ENCODE measurements at regions not wholly inside any gene's neighbourhood (a gene's known extent, or its start where the extent isn't known, plus 50 kb on each side); places are given as distances from the start of the nearest gene placed in this dataset.

DNA sequence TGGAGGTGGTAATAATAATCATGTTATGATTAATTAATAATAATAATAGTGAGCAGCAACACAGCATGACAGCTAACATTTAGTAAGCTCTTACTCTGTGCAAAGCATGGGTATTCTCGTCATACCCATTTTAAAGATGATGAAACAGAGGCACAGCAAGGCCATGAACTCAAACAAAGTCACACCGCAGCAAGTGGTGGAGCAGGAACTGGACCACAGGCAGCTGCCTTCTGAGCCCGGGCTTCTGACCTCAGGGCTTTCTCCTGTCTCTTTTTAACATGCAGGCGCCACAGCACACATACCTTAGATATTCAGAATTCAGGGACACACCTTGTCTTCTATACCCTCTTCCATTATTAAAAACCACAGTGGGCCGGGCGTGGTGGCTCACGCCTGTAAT is 50.7 kb upstream of the SPATA12 start:
- TF ChIP-seq, protein P1, sequence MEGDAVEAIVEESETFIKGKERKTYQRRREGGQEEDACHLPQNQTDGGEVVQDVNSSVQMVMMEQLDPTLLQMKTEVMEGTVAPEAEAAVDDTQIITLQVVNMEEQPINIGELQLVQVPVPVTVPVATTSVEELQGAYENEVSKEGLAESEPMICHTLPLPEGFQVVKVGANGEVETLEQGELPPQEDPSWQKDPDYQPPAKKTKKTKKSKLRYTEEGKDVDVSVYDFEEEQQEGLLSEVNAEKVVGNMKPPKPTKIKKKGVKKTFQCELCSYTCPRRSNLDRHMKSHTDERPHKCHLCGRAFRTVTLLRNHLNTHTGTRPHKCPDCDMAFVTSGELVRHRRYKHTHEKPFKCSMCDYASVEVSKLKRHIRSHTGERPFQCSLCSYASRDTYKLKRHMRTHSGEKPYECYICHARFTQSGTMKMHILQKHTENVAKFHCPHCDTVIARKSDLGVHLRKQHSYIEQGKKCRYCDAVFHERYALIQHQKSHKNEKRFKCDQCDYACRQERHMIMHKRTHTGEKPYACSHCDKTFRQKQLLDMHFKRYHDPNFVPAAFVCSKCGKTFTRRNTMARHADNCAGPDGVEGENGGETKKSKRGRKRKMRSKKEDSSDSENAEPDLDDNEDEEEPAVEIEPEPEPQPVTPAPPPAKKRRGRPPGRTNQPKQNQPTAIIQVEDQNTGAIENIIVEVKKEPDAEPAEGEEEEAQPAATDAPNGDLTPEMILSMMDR (IDR thresholded peaks at IDR 0.05; ENCODE audit: low read depth, low read length): no peak
- TF ChIP-seq POLR2A (IDR thresholded peaks at IDR 0.05; ENCODE audit: extremely low read depth, insufficient read length): no peak

Data from NB4 (cell line).